Lower lobe of right lung (tissue), 2 donors: ENCODE measurements at regions not wholly inside any gene's neighbourhood (a gene's known extent, or its start where the extent isn't known, plus 50 kb on each side); places are given as distances from the start of the nearest gene placed in this dataset.

ENCODE experiments used
- ATAC-seq, 2 donors: fragments of 200-7000 bp; cut with Tn5 transposase; one replicate each; pipeline ENCODE4 v1.9.1; 2020 to 2022; ENCODE audit warnings: mild to moderate bottlenecking in 2 of 2, moderate library complexity in 2 of 2
- DNase-seq: peaks from one replicate; pipeline ENCODE4 v3.0.0-alpha.2; 2020
- H3K27ac ChIP-seq: fragments of 200-600 bp; one replicate; pipeline ENCODE4 v1.8.0; 2022
- H3K27me3 ChIP-seq: fragments of 200-600 bp; one replicate; pipeline ENCODE4 v1.8.0; 2022; ENCODE audit warnings: low read depth
- H3K36me3 ChIP-seq: fragments of 200-600 bp; one replicate; pipeline ENCODE4 v1.8.0; 2022; ENCODE audit warnings: mild to moderate bottlenecking
- H3K4me1 ChIP-seq: fragments of 200-600 bp; one replicate; pipeline ENCODE4 v1.8.0; 2022
- H3K4me3 ChIP-seq: fragments of 200-600 bp; one replicate; pipeline ENCODE4 v1.8.0; 2022; ENCODE audit warnings: mild to moderate bottlenecking
- H3K9me3 ChIP-seq: fragments of 200-600 bp; one replicate; pipeline ENCODE4 v1.8.0; 2022
- CTCF ChIP-seq: fragments of 200-600 bp; IDR thresholded peaks from one replicate; pipeline ENCODE4 v1.8.0; 2022; ENCODE audit warnings: antibody characterized with exemption, mild to moderate bottlenecking
- intact Hi-C: fragments of 100-400 bp; cut with DNase I; formaldehyde crosslinking; loops from one replicate; pipeline ENCODE4 v1.11.0; 2022
- donor health status: DM: no; HTN: yes; CAD: no; lungs with severe emphysema.

GRCh38 chr5:135211083-135211790 lies 177.2 kb upstream of the PITX1 start:
- Histone ChIP-seq H3K9me3 (no peaks in the 10 kb centered on the region), H3K27me3 (no peaks in the 10 kb centered on the region), H3K4me3 (no peak overlapping the region), H3K36me3 (no peaks in the 10 kb centered on the region), H3K4me1 (no peaks in the 10 kb centered on the region), H3K27ac (no peak overlapping the region)
- no peak for DNase-seq
- no peak for TF ChIP-seq CTCF
- ATAC-seq: no peak
- intact Hi-C loops: no loop called here

GRCh38 chr5:135210286-135211055 lies 176.4 kb upstream of the PITX1 start:
- Histone ChIP-seq H3K36me3 (no peaks in the 10 kb centered on the region), H3K4me3 (no peak overlapping the region), H3K4me1 (no peaks in the 10 kb centered on the region), H3K27me3 (no peaks in the 10 kb centered on the region), H3K27ac (no peak overlapping the region), H3K9me3 (no peaks in the 10 kb centered on the region)
- intact Hi-C loops: no loop called here
- no peak for DNase-seq
- ATAC-seq: no peak
- TF ChIP-seq CTCF: no peak

GRCh38 chr5:135208903-135209721 lies 175.1 kb upstream of the PITX1 start:
- DNase-seq: no peak
- H3K4me1 ChIP-seq: no peaks in the 10 kb centered on the region
- intact Hi-C loops: no loop called here
- no peaks in the 10 kb centered on the region for H3K9me3 ChIP-seq
- H3K4me3 ChIP-seq: no peak overlapping the region
- TF ChIP-seq CTCF: no peak
- no peak for ATAC-seq
- no peaks in the 10 kb centered on the region for H3K36me3 ChIP-seq
- no peak overlapping the region for H3K27ac ChIP-seq
- H3K27me3 ChIP-seq: no peaks in the 10 kb centered on the region

- no peak overlapping the region for H3K4me3 ChIP-seq
- no peak for DNase-seq
- no peaks in the 10 kb centered on the region for H3K9me3 ChIP-seq
- no peak for ATAC-seq
- H3K36me3 ChIP-seq: no peaks in the 10 kb centered on the region
- H3K27me3 ChIP-seq: no peaks in the 10 kb centered on the region
- no peaks in the 10 kb centered on the region for H3K4me1 ChIP-seq
- TF ChIP-seq CTCF: no peak
- no peak overlapping the region for H3K27ac ChIP-seq
- intact Hi-C loops: no loop called here
Measured at GRCh38 chr5:135208555-135208902, 174.5 kb upstream of the PITX1 start.

GRCh38 chr5:135207866-135208265 lies 173.8 kb upstream of the PITX1 start:
- Histone ChIP-seq H3K4me1 (no peaks in the 10 kb centered on the region), H3K27me3 (no peaks in the 10 kb centered on the region), H3K27ac (no peak overlapping the region), H3K9me3 (peaks cover 5% of the 10 kb centered on the region), H3K4me3 (no peak overlapping the region), H3K36me3 (no peaks in the 10 kb centered on the region)
- intact Hi-C loops: no loop called here
- DNase-seq: no peak
- TF ChIP-seq CTCF: no peak
- ATAC-seq: no peak
